ENCODE measurements at regions not wholly inside any gene's neighbourhood (a gene's known extent, or its start where the extent isn't known, plus 50 kb on each side); places are given as distances from the start of the nearest gene placed in this dataset.
"Not testable (repeated sequence)": the region's sequence is repeated elsewhere in the genome, so short reads cannot be mapped to it uniquely, and the experiment has no call there.

DNA sequence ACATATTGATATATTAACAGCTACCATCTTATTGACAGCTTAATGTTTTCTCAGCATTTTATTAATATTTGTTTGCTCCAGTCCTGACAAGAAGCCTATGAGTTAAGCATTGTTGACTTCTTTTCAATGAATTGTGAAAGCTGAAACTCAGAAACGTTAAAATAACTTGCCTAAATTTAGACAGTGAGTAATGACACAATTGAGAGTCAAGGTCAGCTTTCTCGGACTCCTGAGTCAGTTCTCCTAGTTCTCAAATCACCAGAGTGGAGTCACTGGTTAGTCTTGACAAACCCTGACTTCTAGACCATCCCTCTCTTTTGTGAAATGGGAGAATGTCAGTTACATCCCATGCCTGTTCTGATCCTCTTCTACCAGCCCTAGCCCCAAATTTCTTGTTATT, 222.7 kb upstream of the ACO1 start:
- TF ChIP-seq, protein P1, sequence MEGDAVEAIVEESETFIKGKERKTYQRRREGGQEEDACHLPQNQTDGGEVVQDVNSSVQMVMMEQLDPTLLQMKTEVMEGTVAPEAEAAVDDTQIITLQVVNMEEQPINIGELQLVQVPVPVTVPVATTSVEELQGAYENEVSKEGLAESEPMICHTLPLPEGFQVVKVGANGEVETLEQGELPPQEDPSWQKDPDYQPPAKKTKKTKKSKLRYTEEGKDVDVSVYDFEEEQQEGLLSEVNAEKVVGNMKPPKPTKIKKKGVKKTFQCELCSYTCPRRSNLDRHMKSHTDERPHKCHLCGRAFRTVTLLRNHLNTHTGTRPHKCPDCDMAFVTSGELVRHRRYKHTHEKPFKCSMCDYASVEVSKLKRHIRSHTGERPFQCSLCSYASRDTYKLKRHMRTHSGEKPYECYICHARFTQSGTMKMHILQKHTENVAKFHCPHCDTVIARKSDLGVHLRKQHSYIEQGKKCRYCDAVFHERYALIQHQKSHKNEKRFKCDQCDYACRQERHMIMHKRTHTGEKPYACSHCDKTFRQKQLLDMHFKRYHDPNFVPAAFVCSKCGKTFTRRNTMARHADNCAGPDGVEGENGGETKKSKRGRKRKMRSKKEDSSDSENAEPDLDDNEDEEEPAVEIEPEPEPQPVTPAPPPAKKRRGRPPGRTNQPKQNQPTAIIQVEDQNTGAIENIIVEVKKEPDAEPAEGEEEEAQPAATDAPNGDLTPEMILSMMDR (IDR thresholded peaks at IDR 0.05): no peak
- intact Hi-C loops (cut with micrococcal nuclease): no loop called here
- Mint-ChIP-seq H3K27me3 (no peaks in the 10 kb centered on the region), H3K4me1 (ENCODE audit: low read depth) (no peaks in the 10 kb centered on the region), H3K9me3 (no peaks in the 10 kb centered on the region), H3K4me3 (no peak overlapping the region), H3K36me3 (ENCODE audit: low read depth) (no peaks in the 10 kb centered on the region), H3K27ac (no peak overlapping the region)
- no peak for DNase-seq
- CTCF ChIA-PET: no interaction called here
- POLR2A ChIA-PET: no interaction called here
- no peak for ATAC-seq

DNA sequence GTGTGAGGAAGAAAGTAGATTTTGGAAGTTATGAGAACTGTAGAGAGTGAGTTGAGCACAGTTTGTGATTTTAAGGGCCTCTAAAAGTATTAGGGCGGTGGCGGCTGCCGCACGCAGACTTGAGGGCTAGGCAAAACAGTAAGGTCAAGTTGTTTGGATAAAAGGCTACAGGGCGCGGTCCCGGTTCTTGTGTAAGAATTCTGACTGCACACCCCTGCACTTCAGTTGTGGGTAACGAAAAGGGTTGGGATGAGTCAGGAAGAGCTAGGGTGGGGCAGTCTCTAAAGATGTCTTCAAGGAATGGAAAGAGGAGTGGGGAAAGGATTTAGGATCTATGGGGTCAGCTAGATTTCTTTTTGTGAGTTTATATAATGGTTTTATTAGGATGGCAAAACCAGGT, 218.1 kb upstream of the ACO1 start:
- H3K4me3 Mint-ChIP-seq; H3K36me3 Mint-ChIP-seq (ENCODE audit: low read depth); ATAC-seq; CTCF ChIA-PET; DNase-seq; intact Hi-C loops (cut with micrococcal nuclease); H3K27ac Mint-ChIP-seq; H3K9me3 Mint-ChIP-seq; POLR2A ChIA-PET; H3K27me3 Mint-ChIP-seq; H3K4me1 Mint-ChIP-seq (ENCODE audit: low read depth): not testable (repeated sequence)

DNA sequence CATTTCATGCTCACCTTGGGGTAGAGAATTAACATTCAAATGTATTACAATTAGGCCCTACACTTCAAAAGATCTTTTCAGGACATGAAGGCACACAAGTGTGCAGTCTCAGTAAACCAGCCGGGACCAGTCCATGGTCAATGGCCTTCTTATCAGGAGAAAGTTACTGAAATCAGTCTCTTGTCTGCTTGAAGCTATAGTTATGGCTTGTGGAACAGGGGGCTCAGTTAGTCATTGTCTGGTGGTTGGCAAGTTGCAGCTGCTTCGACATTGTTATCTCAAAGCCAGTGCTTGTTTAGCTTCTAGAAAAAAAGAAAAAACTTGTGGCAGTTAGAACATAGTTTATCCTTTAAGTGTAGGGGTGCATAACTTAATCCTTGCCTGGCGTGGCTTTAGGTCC, 213.1 kb upstream of the ACO1 start:
- CTCF ChIA-PET: no interaction called here
- ATAC-seq (no peak), DNase-seq (no peak)
- intact Hi-C loops (cut with micrococcal nuclease): no loop called here
- Mint-ChIP-seq H3K27me3 (no peaks in the 10 kb centered on the region), H3K4me1 (ENCODE audit: low read depth) (no peaks in the 10 kb centered on the region), H3K9me3 (no peaks in the 10 kb centered on the region), H3K4me3 (no peak overlapping the region), H3K27ac (no peak overlapping the region), H3K36me3 (ENCODE audit: low read depth) (no peaks in the 10 kb centered on the region)
- POLR2A ChIA-PET: no interaction called here
- TF ChIP-seq, protein P1 (IDR thresholded peaks at IDR 0.05): no peak

DNA sequence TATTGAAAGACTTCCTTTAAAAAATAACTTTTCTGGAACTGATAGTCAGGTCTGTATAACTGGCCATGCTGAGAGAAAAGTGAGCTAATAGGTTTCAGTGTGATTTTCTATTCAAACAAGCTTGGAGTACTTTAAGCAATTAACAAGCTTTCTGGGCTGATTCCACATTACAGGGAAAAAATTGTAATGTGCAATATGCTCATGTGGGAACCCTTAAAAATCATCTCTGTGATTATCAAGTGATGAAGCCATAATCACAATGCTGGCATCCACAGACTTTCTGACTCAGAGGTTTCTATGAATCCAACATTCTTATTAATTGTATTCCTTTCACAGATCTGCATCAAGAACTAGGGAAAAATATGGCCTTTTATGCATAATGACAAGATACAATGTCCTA, 212.2 kb upstream of the ACO1 start:
- H3K4me3 Mint-ChIP-seq: no peak overlapping the region
- no peak overlapping the region for H3K27ac Mint-ChIP-seq
- no peaks in the 10 kb centered on the region for H3K9me3 Mint-ChIP-seq
- H3K27me3 Mint-ChIP-seq: no peaks in the 10 kb centered on the region
- no peak for DNase-seq
- no peak for ATAC-seq
- TF ChIP-seq, protein P1 (IDR thresholded peaks at IDR 0.05): no peak
- intact Hi-C loops (cut with micrococcal nuclease): no loop called here
- H3K4me1 Mint-ChIP-seq (ENCODE audit: low read depth): no peaks in the 10 kb centered on the region
- POLR2A ChIA-PET: no interaction called here
- no peaks in the 10 kb centered on the region for H3K36me3 Mint-ChIP-seq (ENCODE audit: low read depth)
- CTCF ChIA-PET: no interaction called here

DNA sequence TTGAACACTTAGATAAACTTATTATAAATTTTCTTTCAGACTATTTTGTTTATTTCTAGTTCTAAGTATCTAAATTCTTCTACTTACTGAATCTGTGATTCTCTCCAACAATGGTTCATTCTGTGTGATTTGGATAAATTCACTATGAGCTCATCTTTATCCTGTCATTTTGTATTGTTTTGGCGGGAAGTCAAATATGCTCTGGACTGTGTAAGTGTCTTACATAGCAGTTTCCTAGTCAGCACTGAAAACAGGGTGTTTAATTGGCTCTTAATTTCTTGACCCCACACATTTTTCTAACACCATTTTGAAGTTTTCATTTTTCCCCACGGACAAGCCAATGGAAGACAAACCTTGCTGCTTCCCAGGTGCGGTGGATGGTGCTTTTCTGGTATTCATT, 207.0 kb upstream of the ACO1 start:
- TF ChIP-seq, protein P1 (IDR thresholded peaks at IDR 0.05): no peak
- Mint-ChIP-seq H3K4me1 (ENCODE audit: low read depth) (no peaks in the 10 kb centered on the region), H3K27ac (no peak overlapping the region), H3K4me3 (no peak overlapping the region), H3K9me3 (no peaks in the 10 kb centered on the region), H3K36me3 (ENCODE audit: low read depth) (no peaks in the 10 kb centered on the region), H3K27me3 (no peaks in the 10 kb centered on the region)
- DNase-seq (no peak), ATAC-seq (no peak)
- ChIA-PET CTCF (no interaction called here), POLR2A (no interaction called here)
- intact Hi-C loops (cut with micrococcal nuclease): no loop called here

DNA sequence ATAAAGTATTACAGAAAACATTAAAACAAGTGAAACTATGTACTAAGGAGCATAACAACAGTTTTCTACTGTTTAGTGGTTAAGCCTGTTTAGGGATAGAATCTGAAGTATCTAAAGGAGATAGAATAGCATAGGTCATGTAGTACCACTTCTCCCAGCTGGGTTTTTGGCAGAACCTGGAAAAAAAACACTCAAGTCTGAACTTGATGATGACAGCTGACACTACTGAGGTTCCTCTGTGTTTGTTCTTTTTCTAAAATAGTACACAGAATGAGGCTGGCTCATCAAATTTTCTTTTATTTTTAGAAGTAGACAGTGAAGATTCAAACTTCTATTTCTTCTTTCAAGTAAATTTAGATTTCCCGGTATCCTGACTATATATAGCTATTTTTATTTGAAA, 203.8 kb upstream of the ACO1 start:
- Mint-ChIP-seq H3K4me3 (no peak overlapping the region), H3K27ac (no peak overlapping the region), H3K9me3 (no peaks in the 10 kb centered on the region), H3K27me3 (no peaks in the 10 kb centered on the region), H3K4me1 (ENCODE audit: low read depth) (no peaks in the 10 kb centered on the region), H3K36me3 (ENCODE audit: low read depth) (no peaks in the 10 kb centered on the region)
- no peak for DNase-seq
- CTCF ChIA-PET: no interaction called here
- TF ChIP-seq, protein P1 (IDR thresholded peaks at IDR 0.05): no peak
- no peak for ATAC-seq
- POLR2A ChIA-PET: no interaction called here
- intact Hi-C loops (cut with micrococcal nuclease): no loop called here
